OCI-M2 (cell line): ENCODE measurements at regions not wholly inside any gene's neighbourhood (a gene's known extent, or its start where the extent isn't known, plus 50 kb on each side); places are given as distances from the start of the nearest gene placed in this dataset.
"Not testable (repeated sequence)": the region's sequence is repeated elsewhere in the genome, so short reads cannot be mapped to it uniquely, and the experiment has no call there.

ENCODE experiments used
- DNase-seq: peaks from one replicate; lab custom pipeline; 2025; ENCODE audit not compliant: unreplicated experiment; lab: John Stamatoyannopoulos, UW

DNA sequence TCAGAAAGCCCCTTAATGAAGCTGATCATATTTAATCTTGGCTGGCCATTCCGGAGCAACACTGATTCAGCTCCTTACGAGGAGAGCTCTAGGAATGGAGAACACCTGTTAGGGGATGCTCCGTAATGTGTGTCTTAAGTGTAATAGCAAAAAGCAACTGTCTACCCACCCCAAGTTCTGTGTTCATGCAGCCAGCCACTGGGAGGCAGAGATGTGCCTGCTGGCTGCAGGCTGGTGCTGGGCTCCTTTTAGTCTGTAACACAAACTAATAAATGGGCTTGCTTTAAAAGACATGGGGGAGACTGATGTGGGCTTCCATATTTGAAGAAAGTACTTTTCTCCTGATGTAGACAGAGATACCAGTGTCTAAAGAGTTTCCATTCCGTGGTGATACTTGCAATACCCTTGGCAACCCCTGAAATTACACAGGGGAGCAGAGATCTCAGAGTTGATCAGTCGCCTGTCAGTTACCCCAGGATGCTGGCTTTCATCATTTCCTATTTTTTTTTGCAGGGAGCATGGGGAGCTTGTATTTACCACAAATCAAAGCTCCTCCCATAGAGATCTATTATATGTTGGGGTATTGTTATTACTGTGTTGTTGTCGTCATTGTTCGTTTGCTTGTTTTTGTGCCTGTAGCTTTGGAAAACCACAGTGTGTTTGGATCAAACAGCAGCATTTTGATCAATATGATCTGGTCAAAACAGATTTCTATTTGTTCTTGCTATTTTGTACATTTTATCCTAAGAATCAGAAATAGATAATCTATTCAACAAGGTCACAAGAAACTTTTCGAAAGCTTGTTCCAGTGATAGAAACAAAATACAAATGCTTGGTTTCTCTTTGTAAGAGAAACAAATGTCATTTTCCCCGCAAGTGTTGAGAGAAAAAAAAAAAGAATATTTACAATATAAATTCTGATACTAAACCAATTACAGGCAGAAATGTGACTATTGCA, 65.8 kb downstream of the MTX3 start:
- no peak for DNase-seq

DNA sequence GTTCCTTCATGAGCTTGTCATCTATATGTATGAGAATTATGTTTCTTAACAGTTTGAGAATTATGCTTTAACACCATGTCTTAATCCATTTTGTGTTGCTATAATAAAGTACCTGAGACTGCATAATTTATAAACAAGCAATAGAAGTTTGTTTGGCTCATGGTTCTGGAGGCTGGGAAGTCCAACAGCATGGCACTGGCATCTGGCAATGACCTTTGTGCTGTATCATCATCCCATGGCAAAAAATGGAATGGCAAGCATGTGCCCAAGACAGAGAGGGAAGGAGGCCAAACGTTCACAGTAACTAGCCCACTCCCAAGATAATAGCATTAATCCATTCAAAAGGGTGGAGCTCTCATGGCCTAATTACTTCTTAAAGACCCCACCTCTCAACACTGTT, 67.6 kb downstream of the MTX3 start:
- no peak for DNase-seq

DNA sequence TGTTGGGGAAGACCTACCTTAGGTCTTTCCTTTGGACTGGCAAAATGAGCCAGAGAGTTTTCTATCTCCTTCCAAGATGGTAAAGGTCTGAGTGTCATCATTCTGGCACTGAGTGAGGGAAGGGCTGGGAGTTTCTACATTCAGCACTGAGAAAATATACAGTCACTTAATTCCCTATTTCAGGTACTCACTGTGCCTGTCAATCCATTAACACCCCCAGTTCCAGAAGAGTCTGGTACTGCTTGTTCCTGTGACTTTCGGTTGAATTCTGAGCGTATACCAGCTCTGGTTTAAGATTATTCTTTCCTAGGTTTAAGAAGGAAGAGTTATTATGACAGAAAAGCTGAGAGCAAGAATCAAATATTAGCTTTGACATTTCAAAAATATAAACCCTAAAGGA, 68.4 kb downstream of the MTX3 start:
- DNase-seq = no peak

DNA sequence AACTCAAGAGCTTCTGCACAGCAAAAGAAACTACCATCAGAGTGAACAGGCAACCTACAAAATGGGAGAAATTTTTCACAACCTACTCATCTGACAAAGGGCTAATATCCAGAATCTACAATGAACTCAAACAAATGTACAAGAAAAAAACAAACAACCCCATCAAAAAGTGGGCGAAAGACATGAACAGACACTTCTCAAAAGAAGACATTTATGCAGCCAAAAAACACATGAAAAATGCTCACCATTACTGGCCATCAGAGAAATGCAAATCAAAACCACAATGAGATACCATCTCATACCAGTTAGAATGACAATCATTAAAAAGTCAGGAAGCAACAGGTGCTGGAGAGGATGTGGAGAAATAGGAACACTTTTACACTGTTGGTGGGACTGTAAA, 83.6 kb downstream of the MTX3 start:
- DNase-seq = not testable (repeated sequence)

DNA sequence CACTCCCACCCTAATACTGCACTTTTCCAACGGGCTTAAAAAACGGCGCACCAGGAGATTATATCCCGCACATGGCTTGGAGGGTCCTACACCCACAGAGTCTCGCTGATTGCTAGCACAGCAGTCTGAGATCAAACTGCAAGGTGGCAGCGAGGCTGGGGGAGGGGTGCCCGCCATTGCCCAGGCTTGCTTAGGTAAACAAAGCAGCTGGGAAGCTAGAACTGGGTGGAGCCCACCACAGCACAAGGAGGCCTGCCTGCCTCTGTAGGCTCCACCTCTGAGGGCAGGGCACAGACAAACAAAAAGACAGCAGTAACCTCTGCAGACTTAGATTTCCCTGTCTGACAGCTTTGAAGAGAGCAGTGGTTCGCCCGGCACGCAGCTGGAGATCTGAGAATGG, 88.5 kb downstream of the MTX3 start:
- not testable (repeated sequence) for DNase-seq

DNA sequence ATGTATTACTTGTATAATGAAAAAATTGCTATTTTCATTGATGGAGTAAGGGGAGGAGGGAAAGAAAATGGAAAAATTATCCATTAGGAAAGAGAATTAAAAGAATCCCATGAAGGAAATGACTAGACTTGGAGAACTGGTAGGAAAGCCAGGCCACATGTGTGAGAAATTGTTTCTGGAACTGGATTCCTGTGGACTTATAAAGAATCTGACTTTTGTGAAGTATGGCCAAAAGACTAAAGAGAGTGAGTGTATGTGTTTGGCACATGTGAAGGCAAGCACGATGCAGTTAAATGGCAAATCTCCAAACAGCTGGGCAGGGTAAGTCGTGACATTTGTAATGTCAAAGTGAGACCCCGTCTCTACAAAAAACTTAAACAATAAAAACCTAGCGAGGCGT, 89.4 kb downstream of the MTX3 start:
- no peak for DNase-seq

DNA sequence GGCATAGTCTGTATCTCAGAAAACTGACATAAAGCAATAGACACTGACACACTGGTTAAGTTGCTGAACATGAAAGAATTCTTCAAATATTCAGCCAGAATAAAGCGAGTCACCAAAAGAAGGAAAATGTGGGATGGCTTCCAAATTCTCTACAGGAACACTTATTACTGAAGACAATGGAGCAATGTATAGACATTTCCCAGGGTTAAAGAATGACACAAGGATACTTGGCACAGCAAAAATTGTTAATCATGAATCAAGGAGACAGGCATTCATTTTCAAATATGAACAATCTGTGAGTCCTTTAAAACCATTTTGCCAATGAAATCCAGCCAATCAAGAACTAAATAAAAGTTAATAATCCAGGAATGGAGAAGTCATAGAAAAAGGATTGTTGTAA, 92.5 kb downstream of the MTX3 start:
- no peak for DNase-seq

DNA sequence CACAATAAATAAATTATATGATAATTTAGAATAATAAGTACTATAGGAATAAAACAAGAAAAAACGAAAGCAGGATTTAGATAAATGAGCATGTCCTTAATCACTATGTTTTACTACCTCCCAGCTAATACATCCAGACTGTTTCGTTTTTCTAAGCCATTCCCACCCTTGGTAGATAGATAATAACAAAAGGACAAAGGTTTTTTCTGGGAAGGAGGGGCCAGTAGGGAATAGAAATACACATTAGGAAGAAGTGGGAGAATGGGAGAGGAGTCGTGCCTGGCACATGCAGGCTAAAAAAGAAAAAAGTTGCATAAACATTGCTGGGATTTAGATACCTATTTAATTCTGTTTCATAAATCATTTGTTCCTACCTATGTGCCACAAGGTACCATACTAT, 97.1 kb downstream of the MTX3 start:
- DNase-seq = no peak

DNA sequence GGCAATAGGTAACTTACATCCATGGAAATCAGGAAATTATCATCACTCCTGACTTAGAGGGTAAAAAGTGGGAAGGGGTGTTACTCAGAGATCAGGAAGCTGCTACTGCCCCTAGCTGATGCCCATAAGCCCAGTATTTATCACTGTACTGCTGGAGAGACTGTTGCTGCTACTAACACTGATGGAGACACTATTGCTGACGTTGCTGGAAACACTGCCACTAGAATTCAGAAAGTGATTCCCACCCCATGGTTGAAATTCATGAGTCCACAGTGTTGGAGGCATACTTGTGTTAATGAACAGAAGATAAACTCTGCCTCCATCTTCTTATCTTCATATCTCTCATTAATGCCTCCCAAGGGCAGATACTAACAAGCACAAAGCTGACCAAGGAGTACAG, 97.6 kb downstream of the MTX3 start:
- DNase-seq = no peak

DNA sequence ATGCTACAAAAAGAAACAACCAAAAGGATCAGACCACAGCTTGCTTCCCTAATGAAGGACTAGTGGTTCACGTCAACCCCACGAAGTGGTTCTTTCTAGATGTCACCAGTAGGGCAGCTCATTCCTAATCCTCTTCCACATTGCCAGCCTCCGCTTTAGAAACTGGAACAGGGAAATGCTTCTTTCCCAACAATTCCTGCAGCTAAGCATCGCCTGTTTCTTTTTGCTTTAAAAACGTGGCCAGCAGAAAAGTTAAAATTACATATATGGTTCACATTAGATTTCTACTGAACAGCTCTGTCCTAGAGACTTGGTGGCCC, 100.2 kb downstream of the MTX3 start:
- DNase-seq = no peak

DNA sequence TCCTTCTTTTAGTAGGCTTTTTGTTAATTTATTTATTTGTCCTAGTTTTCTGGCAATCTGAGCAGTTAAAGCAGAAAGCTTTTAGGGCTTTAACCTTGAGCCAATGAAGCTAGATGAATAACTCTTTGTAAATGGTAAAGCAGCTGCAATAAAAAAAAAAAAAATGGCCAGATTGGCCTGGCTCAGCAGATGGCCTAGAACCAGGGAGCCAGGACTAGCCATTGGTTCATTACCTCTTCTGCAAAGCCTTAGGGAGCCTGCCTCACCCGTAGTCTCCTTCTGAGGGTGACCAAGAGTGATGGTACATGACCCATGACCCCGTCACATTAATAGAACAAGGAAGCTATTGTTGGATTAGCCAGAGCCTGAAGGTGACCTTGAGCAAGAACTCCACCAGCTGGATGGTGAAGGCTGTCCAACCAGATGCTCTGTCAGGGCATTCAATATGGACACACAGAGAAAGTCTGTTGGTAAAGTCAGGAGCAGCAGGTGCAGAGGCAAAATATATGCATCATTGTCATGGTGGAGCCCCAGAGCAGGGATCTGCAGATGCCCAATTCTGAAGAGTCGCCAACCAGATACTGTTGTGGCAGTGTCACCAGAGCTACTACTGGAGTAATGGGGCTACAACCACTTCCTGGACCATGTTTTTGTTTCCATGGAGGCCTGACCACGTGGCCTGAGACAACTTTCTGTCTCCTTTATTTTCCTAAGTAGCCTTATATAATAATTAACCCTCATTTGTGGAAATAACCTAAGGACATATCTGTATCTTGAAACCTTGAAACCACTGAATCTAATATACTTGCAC, 100.7 kb downstream of the MTX3 start:
- no peak for DNase-seq

DNA sequence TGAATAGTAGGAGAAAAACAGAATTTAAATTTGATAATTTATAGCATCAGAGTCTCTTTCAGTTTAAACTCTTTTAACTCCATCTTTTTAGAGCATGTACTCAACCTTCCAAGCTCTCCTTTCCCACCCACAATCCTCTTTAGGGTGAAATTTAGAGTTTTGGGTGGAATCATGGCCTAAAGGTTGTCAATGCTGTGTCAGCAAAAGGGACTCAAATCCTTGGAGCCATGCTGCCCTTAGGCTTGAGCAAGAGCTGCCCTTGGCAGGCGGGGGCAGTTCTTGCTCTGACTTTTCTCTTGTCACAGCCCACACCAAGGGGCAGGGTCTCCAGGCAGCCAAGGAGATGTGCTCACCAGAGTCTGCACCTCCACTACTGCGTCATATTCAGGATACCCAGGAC, 102.4 kb downstream of the MTX3 start:
- no peak for DNase-seq

DNA sequence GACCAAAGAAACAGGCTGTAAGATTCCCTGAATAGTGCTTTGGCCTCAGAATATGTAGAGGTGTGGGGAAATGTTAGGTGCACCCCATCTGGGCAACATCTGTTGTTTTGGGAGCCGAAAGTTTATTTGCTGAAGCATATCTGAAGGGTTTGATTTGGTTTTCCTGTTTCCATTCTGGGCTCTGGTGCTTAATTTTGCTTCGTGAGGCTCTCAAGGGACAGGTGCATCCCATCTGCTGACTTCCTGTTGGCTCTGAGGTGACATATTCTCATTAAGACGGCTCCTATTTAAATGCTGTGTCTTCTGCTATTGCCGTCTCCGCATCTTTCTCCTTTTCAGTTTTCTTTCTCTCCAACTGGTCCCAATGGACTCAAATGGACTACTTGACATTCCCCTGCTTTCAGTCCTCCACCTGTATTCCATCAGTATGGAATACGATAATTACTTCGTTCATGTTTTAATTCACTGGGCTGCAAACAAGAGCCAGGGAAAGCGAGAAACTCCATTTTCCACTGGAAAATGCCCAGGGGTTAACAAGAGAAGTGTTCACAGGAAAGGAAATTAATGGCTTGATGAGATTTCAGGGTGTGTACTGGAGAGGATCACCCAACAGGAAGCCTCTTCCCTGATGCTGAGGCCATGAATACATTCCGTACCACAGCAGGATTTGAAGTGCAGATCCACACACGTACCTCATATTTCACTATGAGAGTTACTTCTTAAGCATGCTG, 104.0 kb downstream of the MTX3 start:
- no peak for DNase-seq

DNA sequence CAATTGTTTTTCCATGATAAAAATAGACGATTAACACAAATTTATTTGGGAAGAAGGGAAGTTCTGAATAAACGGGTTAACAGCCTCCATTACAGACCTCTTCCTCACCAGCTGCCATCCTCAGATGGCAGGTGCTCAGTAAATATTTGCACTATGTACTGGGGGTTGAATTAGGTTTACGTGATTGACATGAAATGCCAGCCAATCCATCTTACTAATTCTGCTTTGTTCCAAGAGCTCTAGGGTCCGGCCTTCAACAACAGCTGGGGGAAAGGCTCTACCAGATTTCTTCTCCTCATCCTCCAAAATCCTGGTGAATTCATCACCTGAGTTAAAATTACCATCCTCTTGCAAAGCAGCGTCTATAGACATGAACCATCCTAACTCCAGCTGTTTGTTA, 104.6 kb downstream of the MTX3 start:
- no peak for DNase-seq

DNA sequence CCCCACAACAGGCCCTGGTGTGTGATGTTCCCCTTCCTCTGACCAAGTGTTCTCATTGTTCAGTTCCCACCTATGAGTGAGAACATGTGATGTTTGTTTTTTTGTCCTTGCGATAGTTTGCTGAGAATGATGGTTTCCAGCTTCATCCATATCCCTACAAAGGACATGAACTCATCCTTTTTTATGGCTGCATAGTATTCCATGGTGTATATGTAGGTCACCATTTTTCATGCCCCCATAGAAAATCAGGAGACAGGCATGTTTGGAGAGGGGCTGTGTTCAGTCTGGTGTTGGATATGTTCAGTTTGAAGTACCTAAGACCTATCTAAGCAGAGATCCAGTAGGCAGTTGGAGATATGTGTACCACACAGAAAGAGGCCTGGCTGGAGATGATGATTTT, 111.2 kb downstream of the MTX3 start:
- not testable (repeated sequence) for DNase-seq

DNA sequence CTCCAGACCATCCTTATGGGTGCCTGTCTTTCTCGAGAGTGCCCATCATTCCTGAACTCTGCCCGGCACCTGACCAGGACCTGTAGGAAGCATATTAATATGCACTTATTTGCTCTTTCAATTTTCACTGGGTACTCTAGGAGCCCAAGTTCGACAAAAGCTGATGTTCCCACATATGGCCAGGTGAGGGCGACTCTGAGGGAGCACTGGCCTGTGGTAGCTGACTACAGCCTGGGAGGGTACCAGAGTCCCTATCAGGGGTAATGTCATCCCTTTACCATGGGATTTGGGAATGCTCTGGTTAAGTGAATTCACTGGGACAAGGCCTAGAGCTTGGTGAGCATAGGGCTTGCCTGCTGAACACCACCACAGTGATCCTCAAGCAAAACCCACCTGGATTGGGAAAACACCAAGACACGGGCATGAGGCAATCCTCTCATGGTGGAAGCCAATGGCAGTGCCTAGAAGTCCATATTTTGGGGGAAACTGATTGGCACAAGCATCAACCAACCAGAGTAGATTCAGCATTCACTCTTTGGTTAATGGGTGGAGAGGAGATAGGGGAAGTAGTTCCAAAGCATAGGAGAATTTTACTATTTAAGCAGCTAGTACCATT, 112.2 kb downstream of the MTX3 start:
- no peak for DNase-seq

DNA sequence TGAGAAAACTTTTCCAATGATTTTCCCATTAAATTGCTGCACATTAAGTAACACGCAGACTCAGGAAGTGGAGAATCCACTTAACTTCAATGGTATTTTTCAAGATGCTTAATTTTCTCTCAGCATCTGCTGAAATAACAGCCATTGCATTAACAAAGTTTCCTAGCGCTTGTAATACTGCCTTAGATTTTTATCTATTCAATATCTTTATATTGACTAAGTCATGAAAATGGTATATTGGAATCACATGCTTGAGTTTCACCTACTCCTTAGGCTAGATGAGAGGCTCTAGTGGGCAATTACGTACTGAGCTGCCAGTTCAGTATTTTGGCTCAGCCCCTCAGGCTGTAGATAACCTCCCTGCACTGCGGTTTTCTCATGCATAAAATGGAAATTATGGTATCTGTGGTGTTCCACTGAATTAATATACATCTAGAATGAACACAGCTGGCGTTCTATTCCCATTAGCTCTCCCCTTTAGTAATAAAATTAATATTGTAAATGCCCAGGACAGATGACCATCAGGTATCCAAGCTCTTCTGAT, 112.9 kb downstream of the MTX3 start:
- no peak for DNase-seq

DNA sequence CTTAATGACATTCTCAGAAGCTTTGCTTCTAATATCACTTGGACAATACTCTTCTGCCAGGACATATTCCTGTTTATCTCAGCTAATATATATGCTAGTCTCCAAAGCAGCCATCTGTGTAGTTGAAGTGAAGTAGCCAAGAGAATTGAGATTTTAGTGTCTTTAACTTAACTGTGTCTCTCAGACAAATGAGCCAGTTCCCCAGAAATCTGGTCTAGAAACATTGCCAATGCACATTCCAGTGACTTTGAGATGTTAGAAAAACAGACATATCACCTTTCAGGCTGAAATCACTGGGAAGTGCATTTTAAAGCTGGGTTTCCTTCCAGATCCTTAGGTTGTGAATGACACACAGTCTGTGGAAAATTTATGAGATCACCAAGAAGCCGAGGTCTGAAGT, 114.6 kb downstream of the MTX3 start:
- DNase-seq = no peak

DNA sequence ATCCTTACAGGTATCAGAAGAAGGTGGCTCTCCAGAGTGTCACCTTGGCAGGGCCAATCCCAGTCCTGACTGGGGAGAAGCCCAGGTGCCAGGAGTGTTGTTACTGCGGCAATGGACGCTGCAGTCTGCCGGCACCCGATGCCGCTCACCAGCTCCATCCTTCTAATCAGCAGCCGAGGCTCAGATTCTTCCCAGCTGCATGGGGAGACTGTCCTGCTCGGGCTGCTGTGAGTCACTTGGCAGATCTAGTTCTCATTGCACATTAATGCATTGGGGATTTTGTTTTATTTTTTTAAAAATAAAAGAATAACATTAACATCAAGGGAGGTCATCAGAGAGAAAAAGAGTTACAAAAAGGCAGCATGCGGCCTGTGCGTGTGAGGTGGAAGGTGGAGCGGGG, 115.8 kb downstream of the MTX3 start:
- DNase-seq = no peak

DNA sequence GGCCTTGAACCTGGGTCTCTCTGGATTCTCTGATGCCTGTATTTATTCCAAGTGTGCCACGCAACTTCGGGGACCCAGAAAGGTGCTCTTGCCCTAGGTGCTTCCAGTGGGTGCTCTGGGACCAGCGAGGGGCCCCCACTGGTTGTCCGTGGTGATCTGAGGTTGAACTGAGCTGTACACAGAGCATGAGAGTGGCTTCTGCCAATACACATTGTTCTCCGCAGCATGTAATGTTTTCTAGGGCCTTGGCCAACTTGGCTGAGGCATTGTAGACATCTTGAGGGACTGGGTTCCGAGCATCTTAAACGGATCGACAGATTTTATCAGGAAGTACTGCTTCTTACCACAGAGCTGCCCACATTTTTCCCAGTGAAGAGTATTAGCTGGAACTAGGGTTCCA, 117.9 kb downstream of the MTX3 start:
- DNase-seq = no peak

DNA sequence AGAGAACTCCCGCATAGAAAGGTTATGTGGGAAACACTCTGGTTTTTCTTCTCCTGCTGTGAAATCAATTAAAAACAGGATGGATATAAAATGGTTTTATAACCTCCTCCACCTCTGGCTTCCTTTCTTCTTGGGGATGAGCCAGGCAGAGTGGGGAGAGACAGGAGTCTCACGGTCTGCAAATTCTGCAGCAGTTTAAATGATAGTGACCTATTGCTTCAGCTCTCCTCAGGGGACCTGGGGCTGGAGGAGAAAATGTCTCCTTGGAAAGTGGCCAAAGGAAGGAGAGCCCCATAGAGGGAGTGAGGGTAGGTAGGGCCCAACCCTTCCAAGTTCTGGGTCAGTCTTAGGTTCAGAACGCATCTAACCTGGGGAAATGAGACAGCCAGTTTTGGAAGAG, 118.8 kb downstream of the MTX3 start:
- no peak for DNase-seq
